A673 (cell line): ENCODE measurements at regions not wholly inside any gene's neighbourhood (a gene's known extent, or its start where the extent isn't known, plus 50 kb on each side); places are given as distances from the start of the nearest gene placed in this dataset.

Experiments used
- EZH2 ChIP-seq: fragments of 200-600 bp; sonication (generic); IDR thresholded peaks from 2 replicates; pipeline ENCODE4 v1.6.1; 2017; ENCODE audit warnings: borderline replicate concordance, low read depth, mild to moderate bottlenecking, mixed read lengths, antibody characterized with exemption, low read length; ENCODE audit not compliant: poor library complexity, severe bottlenecking
- TF ChIP-seq, protein P1 (sequence below): fragments of 300-800, 200-600 bp; sonication (generic); conservative IDR thresholded peaks from 2 replicates; pipeline ENCODE4 v1.5.1; 2017; ENCODE audit warnings: low read depth, mild to moderate bottlenecking, antibody characterized with exemption, low read length, moderate library complexity, mixed read lengths

GRCh38 chr9:106712279-106712678, 150.7 kb upstream of the ZNF462 start:
- TF ChIP-seq, protein P1, sequence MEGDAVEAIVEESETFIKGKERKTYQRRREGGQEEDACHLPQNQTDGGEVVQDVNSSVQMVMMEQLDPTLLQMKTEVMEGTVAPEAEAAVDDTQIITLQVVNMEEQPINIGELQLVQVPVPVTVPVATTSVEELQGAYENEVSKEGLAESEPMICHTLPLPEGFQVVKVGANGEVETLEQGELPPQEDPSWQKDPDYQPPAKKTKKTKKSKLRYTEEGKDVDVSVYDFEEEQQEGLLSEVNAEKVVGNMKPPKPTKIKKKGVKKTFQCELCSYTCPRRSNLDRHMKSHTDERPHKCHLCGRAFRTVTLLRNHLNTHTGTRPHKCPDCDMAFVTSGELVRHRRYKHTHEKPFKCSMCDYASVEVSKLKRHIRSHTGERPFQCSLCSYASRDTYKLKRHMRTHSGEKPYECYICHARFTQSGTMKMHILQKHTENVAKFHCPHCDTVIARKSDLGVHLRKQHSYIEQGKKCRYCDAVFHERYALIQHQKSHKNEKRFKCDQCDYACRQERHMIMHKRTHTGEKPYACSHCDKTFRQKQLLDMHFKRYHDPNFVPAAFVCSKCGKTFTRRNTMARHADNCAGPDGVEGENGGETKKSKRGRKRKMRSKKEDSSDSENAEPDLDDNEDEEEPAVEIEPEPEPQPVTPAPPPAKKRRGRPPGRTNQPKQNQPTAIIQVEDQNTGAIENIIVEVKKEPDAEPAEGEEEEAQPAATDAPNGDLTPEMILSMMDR = no peak
- TF ChIP-seq EZH2 = no peak
